ENCODE measurements at regions not wholly inside any gene's neighbourhood (a gene's known extent, or its start where the extent isn't known, plus 50 kb on each side); places are given as distances from the start of the nearest gene placed in this dataset.
"Not testable (repeated sequence)": the region's sequence is repeated elsewhere in the genome, so short reads cannot be mapped to it uniquely, and the experiment has no call there.

GRCh38 chr13:52925775-52926285, 77.4 kb upstream of the PCDH8 start:
- ChIA-PET POLR2A (no interaction called here), CTCF (no interaction called here)
- no peak overlapping the region for H3K27ac Mint-ChIP-seq
- no peaks in the 10 kb centered on the region for H3K9me3 Mint-ChIP-seq
- no peaks in the 10 kb centered on the region for H3K4me1 Mint-ChIP-seq (ENCODE audit: low read depth)
- H3K36me3 Mint-ChIP-seq = no peaks in the 10 kb centered on the region
- no peak overlapping the region for H3K4me3 Mint-ChIP-seq
- DNase-seq = no peak
- H3K27me3 Mint-ChIP-seq = no peaks in the 10 kb centered on the region
- intact Hi-C loops (cut with micrococcal nuclease) = no loop called here

GRCh38 chr13:52925251-52925650, 76.8 kb upstream of the PCDH8 start:
- Mint-ChIP-seq H3K36me3 (no peaks in the 10 kb centered on the region), H3K4me3 (no peak overlapping the region), H3K9me3 (no peaks in the 10 kb centered on the region), H3K4me1 (ENCODE audit: low read depth) (no peaks in the 10 kb centered on the region), H3K27ac (no peak overlapping the region), H3K27me3 (peaks cover 2% of the 10 kb centered on the region)
- intact Hi-C loops (cut with micrococcal nuclease) = no loop called here
- ChIA-PET POLR2A (no interaction called here), CTCF (no interaction called here)
- DNase-seq = no peak

GRCh38 chr13:52924289-52925148, 76.1 kb upstream of the PCDH8 start:
- no peaks in the 10 kb centered on the region for H3K36me3 Mint-ChIP-seq
- no peak overlapping the region for H3K4me3 Mint-ChIP-seq
- H3K4me1 Mint-ChIP-seq (ENCODE audit: low read depth) = no peaks in the 10 kb centered on the region
- no peak overlapping the region for H3K27ac Mint-ChIP-seq
- intact Hi-C loops (cut with micrococcal nuclease) = no loop called here
- no peaks in the 10 kb centered on the region for H3K9me3 Mint-ChIP-seq
- peaks cover 2% of the 10 kb centered on the region for H3K27me3 Mint-ChIP-seq
- no peak for DNase-seq
- CTCF ChIA-PET = no interaction called here
- POLR2A ChIA-PET = no interaction called here

GRCh38 chr13:52922961-52923360, 74.5 kb upstream of the PCDH8 start:
- Mint-ChIP-seq H3K27me3 (peaks cover 2% of the 10 kb centered on the region), H3K36me3 (no peaks in the 10 kb centered on the region), H3K9me3 (no peaks in the 10 kb centered on the region), H3K27ac (no peak overlapping the region), H3K4me3 (no peak overlapping the region), H3K4me1 (ENCODE audit: low read depth) (no peaks in the 10 kb centered on the region)
- intact Hi-C loops (cut with micrococcal nuclease) = no loop called here
- DNase-seq = no peak
- POLR2A ChIA-PET = no interaction called here
- CTCF ChIA-PET = no interaction called here

GRCh38 chr13:52921194-52921593, 72.8 kb upstream of the PCDH8 start:
- Mint-ChIP-seq H3K9me3 (no peaks in the 10 kb centered on the region), H3K4me3 (no peak overlapping the region), H3K27ac (no peak overlapping the region), H3K27me3 (peaks cover 2% of the 10 kb centered on the region), H3K36me3 (no peaks in the 10 kb centered on the region), H3K4me1 (ENCODE audit: low read depth) (no peaks in the 10 kb centered on the region)
- no peak for DNase-seq
- CTCF ChIA-PET = no interaction called here
- intact Hi-C loops (cut with micrococcal nuclease) = no loop called here
- POLR2A ChIA-PET = no interaction called here

GRCh38 chr13:52916486-52916990, 68.1 kb upstream of the PCDH8 start:
- Mint-ChIP-seq H3K27me3 (peaks cover 2% of the 10 kb centered on the region), H3K4me3 (no peak overlapping the region), H3K27ac (no peak overlapping the region), H3K9me3 (no peaks in the 10 kb centered on the region), H3K4me1 (ENCODE audit: low read depth) (no peaks in the 10 kb centered on the region), H3K36me3 (no peaks in the 10 kb centered on the region)
- ChIA-PET CTCF (no interaction called here), POLR2A (no interaction called here)
- DNase-seq = no peak
- intact Hi-C loops (cut with micrococcal nuclease) = no loop called here

- ChIA-PET CTCF (interaction anchor here (0.8 kb wide), 1 partner anchor 17 kb away, joined by 3 read pairs; no protein-coding TSS in a partner anchor), POLR2A (interaction anchor here (0.6 kb wide), 1 partner anchor 11 kb away, joined by 6 read pairs; no protein-coding TSS in a partner anchor)
- no peak overlapping the region for H3K27ac Mint-ChIP-seq
- H3K4me3 Mint-ChIP-seq = no peak overlapping the region
- intact Hi-C loops (cut with micrococcal nuclease) = no loop called here
- H3K9me3 Mint-ChIP-seq = no peaks in the 10 kb centered on the region
- peaks cover 13% of the 10 kb centered on the region for H3K27me3 Mint-ChIP-seq
- H3K36me3 Mint-ChIP-seq = no peaks in the 10 kb centered on the region
- no peaks in the 10 kb centered on the region for H3K4me1 Mint-ChIP-seq (ENCODE audit: low read depth)
- no peak for DNase-seq
Measured at GRCh38 chr13:52911340-52911739, 62.9 kb upstream of the PCDH8 start.

GRCh38 chr13:52910318-52910717, 61.9 kb upstream of the PCDH8 start:
- peaks cover 17% of the 10 kb centered on the region for H3K27me3 Mint-ChIP-seq
- H3K4me3 Mint-ChIP-seq; H3K9me3 Mint-ChIP-seq; intact Hi-C loops (cut with micrococcal nuclease); POLR2A ChIA-PET; CTCF ChIA-PET; DNase-seq; H3K27ac Mint-ChIP-seq; H3K36me3 Mint-ChIP-seq; H3K4me1 Mint-ChIP-seq (ENCODE audit: low read depth): not testable (repeated sequence)

GRCh38 chr13:52906122-52906903, 57.9 kb upstream of the PCDH8 start:
- H3K27ac Mint-ChIP-seq = no peak overlapping the region
- no peaks in the 10 kb centered on the region for H3K9me3 Mint-ChIP-seq
- no peak overlapping the region for H3K4me3 Mint-ChIP-seq
- intact Hi-C loops (cut with micrococcal nuclease) = no loop called here
- ChIA-PET CTCF (no interaction called here), POLR2A (no interaction called here)
- no peaks in the 10 kb centered on the region for H3K4me1 Mint-ChIP-seq (ENCODE audit: low read depth)
- H3K27me3 Mint-ChIP-seq = peaks cover 20% of the 10 kb centered on the region
- no peaks in the 10 kb centered on the region for H3K36me3 Mint-ChIP-seq
- no peak for DNase-seq

GRCh38 chr13:52905701-52906100, 57.3 kb upstream of the PCDH8 start:
- intact Hi-C loops (cut with micrococcal nuclease) = no loop called here
- Mint-ChIP-seq H3K9me3 (no peaks in the 10 kb centered on the region), H3K4me1 (ENCODE audit: low read depth) (no peaks in the 10 kb centered on the region)

GRCh38 chr13:52903320-52903719, 54.9 kb upstream of the PCDH8 start:
- Mint-ChIP-seq H3K9me3 (no peaks in the 10 kb centered on the region), H3K36me3 (no peaks in the 10 kb centered on the region), H3K4me3 (no peak overlapping the region), H3K27me3 (peaks cover 15% of the 10 kb centered on the region), H3K27ac (no peak overlapping the region), H3K4me1 (ENCODE audit: low read depth) (no peaks in the 10 kb centered on the region)
- DNase-seq = no peak
- intact Hi-C loops (cut with micrococcal nuclease) = no loop called here
- ChIA-PET CTCF (no interaction called here), POLR2A (no interaction called here)

More at GRCh38 chr13:52905701-52906100, 57.3 kb upstream of the PCDH8 start:
- no peak overlapping the region for H3K4me3 Mint-ChIP-seq
- no peak for DNase-seq
- ChIA-PET CTCF (no interaction called here), POLR2A (no interaction called here)
- no peaks in the 10 kb centered on the region for H3K36me3 Mint-ChIP-seq
- H3K27ac Mint-ChIP-seq = no peak overlapping the region
- H3K27me3 Mint-ChIP-seq = peaks cover 18% of the 10 kb centered on the region

- no peak overlapping the region for H3K4me3 Mint-ChIP-seq
Measured at GRCh38 chr13:52899206-52899605, 50.8 kb upstream of the PCDH8 start.

More at GRCh38 chr13:52899206-52899605, 50.8 kb upstream of the PCDH8 start:
- Mint-ChIP-seq H3K36me3 (no peaks in the 10 kb centered on the region), H3K4me1 (ENCODE audit: low read depth) (no peaks in the 10 kb centered on the region), H3K9me3 (no peaks in the 10 kb centered on the region), H3K27ac (no peak overlapping the region), H3K27me3 (peaks cover 13% of the 10 kb centered on the region)
- no peak for DNase-seq
- CTCF ChIA-PET = no interaction called here
- intact Hi-C loops (cut with micrococcal nuclease) = no loop called here
- POLR2A ChIA-PET = no interaction called here
